GM18498 (cell line): ENCODE measurements at regions not wholly inside any gene's neighbourhood (a gene's known extent, or its start where the extent isn't known, plus 50 kb on each side); places are given as distances from the start of the nearest gene placed in this dataset.
"Not testable (repeated sequence)": the region's sequence is repeated elsewhere in the genome, so short reads cannot be mapped to it uniquely, and the experiment has no call there.

Source experiments
- ATAC-seq: cut with Tn5 transposase; IDR thresholded peaks from one replicate; pipeline ENCODE4 v1.9.1; 2021; ENCODE audit warnings: mild to moderate bottlenecking, moderate library complexity; ENCODE audit not compliant: unreplicated experiment

DNA sequence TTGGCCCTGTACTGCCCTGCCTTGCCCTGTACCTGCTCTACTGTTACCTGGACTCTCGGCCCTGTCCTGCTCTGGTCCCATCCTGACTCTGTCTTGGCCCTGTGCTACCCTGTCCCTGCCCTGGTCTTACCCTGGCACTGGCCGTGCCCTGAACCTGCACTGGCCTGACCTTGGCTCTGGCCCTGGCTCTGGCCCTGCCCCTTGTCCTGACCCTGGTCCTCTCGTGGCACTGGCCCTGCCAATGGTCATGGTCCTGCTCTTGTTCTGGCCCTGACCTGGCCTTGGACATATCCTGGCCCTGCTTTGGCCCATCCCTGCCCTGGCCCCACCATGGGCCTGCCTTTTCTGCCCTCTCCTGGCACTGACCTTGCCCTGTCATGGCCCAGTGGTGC is 251.3 kb downstream of the TP53TG3F start:
- ATAC-seq, result not testable (repeated sequence)

GRCh38 chr16:33711616-33712015 is 252.2 kb downstream of the TP53TG3F start:
- ATAC-seq, result not testable (repeated sequence)

DNA sequence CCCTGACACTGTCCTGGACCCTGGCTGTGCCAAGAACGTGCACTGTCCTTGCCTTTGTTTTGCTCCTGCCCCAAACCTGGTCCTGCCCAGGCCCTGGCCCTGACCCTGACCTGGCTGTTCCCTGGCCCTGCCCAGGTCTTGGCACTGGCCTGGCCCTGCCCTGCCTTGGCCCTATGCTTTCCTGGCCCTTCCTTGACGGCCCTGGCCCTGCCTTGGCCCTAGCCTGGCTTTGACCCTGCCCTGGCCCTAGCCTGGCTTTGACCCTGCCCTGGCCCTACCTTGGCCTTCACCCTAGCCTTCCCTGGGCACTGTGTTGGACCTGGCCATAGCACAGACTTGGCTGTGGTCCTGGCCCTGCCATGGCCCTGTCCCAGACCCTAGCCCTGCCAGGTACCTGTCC is 252.9 kb downstream of the TP53TG3F start:
- not testable (repeated sequence) for ATAC-seq

GRCh38 chr16:33712851-33713709 is 253.7 kb downstream of the TP53TG3F start:
- not testable (repeated sequence) for ATAC-seq

- ATAC-seq, result not testable (repeated sequence)
Observed at GRCh38 chr16:33713710-33714538, 254.5 kb downstream of the TP53TG3F start.

GRCh38 chr16:33731167-33731566 is 271.8 kb downstream of the TP53TG3F start:
- not testable (repeated sequence) for ATAC-seq

DNA sequence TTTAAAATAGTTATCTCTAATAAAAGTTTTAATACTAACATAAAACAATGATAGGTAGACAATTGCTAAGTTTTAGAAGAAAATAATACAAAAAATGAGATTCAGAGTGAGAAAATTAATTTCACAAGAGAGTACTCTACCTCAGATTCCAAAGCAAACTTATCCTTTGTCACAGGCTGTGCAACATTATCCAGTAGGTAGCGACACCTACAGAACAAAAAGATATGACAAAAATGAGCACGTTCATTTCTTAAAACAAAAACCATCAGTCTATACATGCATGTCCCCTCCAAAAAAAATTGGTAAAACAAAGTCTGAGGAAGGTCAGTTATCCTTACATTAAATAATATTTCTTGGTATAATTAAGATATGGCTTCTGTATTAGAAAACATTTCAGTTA is 275.2 kb downstream of the TP53TG3F start:
- not testable (repeated sequence) for ATAC-seq

- ATAC-seq, result not testable (repeated sequence)
Observed at GRCh38 chr16:33766869-33767765, 307.7 kb downstream of the TP53TG3F start.

DNA sequence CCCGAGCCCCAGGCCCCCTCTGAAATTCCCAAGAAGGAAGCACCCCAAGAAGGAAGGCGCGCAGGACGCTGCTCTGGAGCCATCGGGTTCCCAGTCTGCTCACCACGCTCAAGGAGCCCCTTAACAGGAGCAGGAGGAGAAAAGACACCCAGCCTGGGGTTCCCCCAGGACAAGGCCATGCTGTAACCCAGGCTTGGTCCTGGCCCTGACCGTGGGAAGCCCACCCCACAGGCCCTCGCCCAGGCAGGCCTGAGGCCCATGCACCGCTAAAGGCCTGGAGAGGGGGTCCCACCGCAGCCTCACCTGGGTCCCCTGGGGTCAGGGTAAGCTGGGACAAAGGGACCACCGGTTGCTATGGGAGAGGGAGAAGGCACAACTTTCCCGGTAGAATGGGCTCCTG is 309.3 kb downstream of the TP53TG3F start:
- ATAC-seq, result not testable (repeated sequence)

GRCh38 chr16:33769180-33769846 is 309.9 kb downstream of the TP53TG3F start:
- not testable (repeated sequence) for ATAC-seq

GRCh38 chr16:33770478-33770877 is 311.1 kb downstream of the TP53TG3F start:
- ATAC-seq, result not testable (repeated sequence)

- ATAC-seq, result not testable (repeated sequence)
Observed at GRCh38 chr16:33771211-33771610, 311.8 kb downstream of the TP53TG3F start.

DNA sequence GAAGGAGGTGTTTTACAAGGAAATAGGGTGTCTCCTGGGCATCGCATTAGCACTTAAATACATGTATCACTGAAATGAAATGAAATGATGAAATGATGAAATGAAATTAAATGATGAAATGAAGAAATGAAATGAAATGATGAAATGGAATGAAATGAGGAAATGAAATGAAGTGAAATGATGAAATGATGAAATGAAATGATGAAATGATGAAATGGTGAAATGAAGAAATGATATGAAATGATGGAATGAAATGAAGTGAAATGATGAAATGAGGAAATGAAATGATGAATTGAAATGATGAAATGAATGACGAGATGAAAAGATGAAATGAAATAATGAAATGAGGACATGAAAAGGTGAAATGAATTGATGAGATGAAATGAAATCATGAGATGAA is 314.6 kb downstream of the TP53TG3F start:
- not testable (repeated sequence) for ATAC-seq

DNA sequence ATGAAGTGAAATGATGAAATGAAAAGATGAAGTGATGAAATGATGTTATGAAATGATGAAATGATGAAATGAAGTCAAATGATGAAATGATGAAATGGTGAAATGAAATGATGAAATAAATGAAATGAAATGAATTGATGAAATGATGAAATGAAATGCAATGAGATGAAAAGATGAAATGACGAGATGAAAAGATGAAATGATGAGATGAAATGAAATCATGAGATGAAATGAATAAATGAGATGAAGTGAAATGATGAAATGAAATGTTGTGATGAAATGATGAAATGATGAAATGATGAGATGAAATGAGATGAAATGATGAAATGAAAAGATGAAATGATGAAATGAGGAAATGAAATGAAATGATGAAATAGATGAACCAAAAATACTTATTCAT is 315.3 kb downstream of the TP53TG3F start:
- not testable (repeated sequence) for ATAC-seq

DNA sequence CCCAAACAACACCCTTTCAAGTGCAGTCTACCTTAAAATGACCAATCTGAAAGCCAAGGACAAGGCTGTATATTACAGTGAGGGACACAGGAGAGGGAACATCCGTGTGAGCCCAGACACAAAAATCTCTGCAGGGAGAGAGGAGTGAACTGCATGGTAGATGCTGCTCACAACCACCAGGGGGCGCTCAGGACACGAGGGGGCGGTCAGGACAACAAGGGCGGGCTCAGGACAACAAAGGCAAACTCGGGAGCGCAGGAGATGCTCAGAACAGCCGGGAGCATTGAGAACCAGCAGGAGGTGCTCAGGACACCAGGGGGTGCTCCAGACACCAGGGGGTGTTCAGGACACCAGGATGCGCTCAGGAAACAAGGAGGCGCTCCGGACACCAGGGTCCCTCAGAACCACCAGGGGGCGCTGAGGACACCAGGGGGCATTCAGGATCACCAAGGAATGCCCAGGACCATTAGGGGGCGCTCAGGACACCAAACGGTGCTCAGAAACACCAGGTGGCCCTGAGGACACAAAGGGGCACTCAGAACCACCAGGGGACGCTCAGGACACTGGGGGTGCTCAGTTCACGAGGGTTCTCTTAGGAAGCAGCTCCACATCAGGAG is 357.0 kb downstream of the TP53TG3F start:
- ATAC-seq, result not testable (repeated sequence)

DNA sequence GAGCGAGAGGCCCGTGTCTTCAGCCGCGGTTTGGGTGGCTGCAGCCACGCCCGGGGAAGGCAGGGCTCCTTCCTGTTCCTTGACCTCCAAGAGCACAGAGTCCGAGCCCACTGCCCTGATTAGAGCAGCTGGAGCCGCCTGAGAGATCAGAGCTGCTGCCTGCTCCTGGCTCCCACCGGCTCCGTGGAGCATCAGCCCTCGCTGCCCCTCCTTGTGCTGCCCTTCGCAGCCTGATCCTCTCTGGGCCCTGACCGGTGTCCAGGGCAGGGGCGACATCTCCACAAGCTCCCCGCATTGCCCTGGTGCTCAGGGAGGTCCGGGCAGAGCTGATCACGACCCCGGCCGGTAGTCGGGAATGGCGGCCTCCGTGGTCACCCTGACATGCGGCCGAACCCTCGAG is 365.3 kb downstream of the TP53TG3F start:
- not testable (repeated sequence) for ATAC-seq

GRCh38 chr16:33827522-33827921 is 368.1 kb downstream of the TP53TG3F start:
- not testable (repeated sequence) for ATAC-seq

DNA sequence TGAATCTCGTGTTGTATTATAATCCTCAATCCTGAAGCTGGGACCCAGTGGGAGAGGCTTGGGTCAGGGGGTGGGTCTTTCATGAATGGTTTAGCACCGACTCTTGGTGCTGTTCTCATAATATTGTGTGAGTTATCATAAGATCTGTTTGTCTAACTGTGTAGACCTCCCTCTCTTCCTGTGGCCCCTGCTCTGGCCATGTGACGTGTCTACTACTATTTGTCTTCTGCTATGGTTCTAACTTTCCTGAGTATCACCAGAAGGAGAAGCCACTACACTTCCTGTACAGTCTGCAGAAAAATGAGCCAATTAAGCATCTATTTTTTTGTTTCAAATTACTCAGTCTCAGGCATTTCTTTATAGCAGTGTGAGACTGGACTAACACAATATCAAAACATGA is 379.7 kb downstream of the TP53TG3F start:
- ATAC-seq, result not testable (repeated sequence)

GRCh38 chr16:33844533-33844932 is 385.1 kb downstream of the TP53TG3F start:
- not testable (repeated sequence) for ATAC-seq
